ENCODE measurements at regions not wholly inside any gene's neighbourhood (a gene's known extent, or its start where the extent isn't known, plus 50 kb on each side); places are given as distances from the start of the nearest gene placed in this dataset.

- DNase-seq: no peak
Observed at GRCh38 chr9:70478963-70479641, 64.6 kb upstream of the KLF9 start.

- peak in 7 of 56 donors; percentile 14 to 41 (median 18) for DNase-seq
Observed at GRCh38 chr9:70477907-70478480, 63.5 kb upstream of the KLF9 start.

- DNase-seq: no peak
Observed at GRCh38 chr9:70477146-70477745, 62.8 kb upstream of the KLF9 start.

- no peak for DNase-seq
Observed at GRCh38 chr9:70475211-70475610, 60.8 kb upstream of the KLF9 start.

- DNase-seq: no peak
Observed at GRCh38 chr9:70474413-70474812, 60.0 kb upstream of the KLF9 start.

- no peak for DNase-seq
Observed at GRCh38 chr9:70472268-70473249, 58.1 kb upstream of the KLF9 start.

- DNase-seq: no peak
Observed at GRCh38 chr9:70470050-70471015, 55.9 kb upstream of the KLF9 start.

- DNase-seq: no peak
Observed at GRCh38 chr9:70468291-70468690, 53.8 kb upstream of the KLF9 start.

GRCh38 chr9:70466976-70467561 lies 52.6 kb upstream of the KLF9 start:
- DNase-seq: peak in 13 of 56 donors; percentile 4 to 57 (median 27)

GRCh38 chr9:70465904-70466303 lies 51.4 kb upstream of the KLF9 start:
- DNase-seq: no peak

- no peak for DNase-seq
Observed at GRCh38 chr9:70465398-70465797, 50.9 kb upstream of the KLF9 start.

Data from nucleus accumbens (tissue), 56 donors.